WERI-Rb-1 (cell line): ENCODE measurements at regions not wholly inside any gene's neighbourhood (a gene's known extent, or its start where the extent isn't known, plus 50 kb on each side); places are given as distances from the start of the nearest gene placed in this dataset.

Experiments used
- DNase-seq: peaks from one replicate; pipeline ENCODE4 v3.0.0-alpha.2; 2020
- H3K27ac ChIP-seq: fragments of 250-450 bp; sonication (Bioruptor Pico); 2 replicates; pipeline ENCODE4 v1.5.1; 2020; ENCODE audit warnings: mild to moderate bottlenecking, moderate library complexity
- H3K27me3 ChIP-seq: fragments of 250-450 bp; sonication (Bioruptor Pico); 2 replicates; pipeline ENCODE4 v1.5.1; 2021; ENCODE audit warnings: mild to moderate bottlenecking, low read depth, moderate library complexity; ENCODE audit not compliant: insufficient read depth, severe bottlenecking
- H3K36me3 ChIP-seq: fragments of 250-450 bp; sonication (Bioruptor Pico); 2 replicates; pipeline ENCODE4 v1.5.1; 2020; ENCODE audit warnings: mild to moderate bottlenecking, moderate library complexity
- H3K4me3 ChIP-seq: 2 replicates; pipeline ENCODE4 v1.5.1; 2011; ENCODE audit warnings: low read depth, mild to moderate bottlenecking, control low read depth, low read length
- H3K9me3 ChIP-seq: fragments of 250-450 bp; sonication (Bioruptor Pico); 2 replicates; pipeline ENCODE4 v1.5.1; 2021; ENCODE audit warnings: mild to moderate bottlenecking, moderate library complexity; ENCODE audit not compliant: severe bottlenecking
- TF ChIP-seq, protein P1 (sequence below): IDR thresholded peaks from 2 replicates; pipeline ENCODE4 v1.5.1; 2011; ENCODE audit warnings: low read depth, mild to moderate bottlenecking, control low read depth, inconsistent platforms, low read length

GRCh38 chr6:62819640-62820039, 391.6 kb upstream of the FKBP1C start:
- no peaks in the 10 kb centered on the region for H3K27me3 ChIP-seq
- peaks cover 5% of the 10 kb centered on the region for H3K9me3 ChIP-seq
- no peak overlapping the region for H3K27ac ChIP-seq
- H3K36me3 ChIP-seq, result no peaks in the 10 kb centered on the region
- DNase-seq, result no peak
- H3K4me3 ChIP-seq, result no peak overlapping the region
- TF ChIP-seq, protein P1, sequence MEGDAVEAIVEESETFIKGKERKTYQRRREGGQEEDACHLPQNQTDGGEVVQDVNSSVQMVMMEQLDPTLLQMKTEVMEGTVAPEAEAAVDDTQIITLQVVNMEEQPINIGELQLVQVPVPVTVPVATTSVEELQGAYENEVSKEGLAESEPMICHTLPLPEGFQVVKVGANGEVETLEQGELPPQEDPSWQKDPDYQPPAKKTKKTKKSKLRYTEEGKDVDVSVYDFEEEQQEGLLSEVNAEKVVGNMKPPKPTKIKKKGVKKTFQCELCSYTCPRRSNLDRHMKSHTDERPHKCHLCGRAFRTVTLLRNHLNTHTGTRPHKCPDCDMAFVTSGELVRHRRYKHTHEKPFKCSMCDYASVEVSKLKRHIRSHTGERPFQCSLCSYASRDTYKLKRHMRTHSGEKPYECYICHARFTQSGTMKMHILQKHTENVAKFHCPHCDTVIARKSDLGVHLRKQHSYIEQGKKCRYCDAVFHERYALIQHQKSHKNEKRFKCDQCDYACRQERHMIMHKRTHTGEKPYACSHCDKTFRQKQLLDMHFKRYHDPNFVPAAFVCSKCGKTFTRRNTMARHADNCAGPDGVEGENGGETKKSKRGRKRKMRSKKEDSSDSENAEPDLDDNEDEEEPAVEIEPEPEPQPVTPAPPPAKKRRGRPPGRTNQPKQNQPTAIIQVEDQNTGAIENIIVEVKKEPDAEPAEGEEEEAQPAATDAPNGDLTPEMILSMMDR, result no peak

- Histone ChIP-seq H3K36me3 (no peaks in the 10 kb centered on the region), H3K4me3 (no peak overlapping the region), H3K27ac (no peak overlapping the region), H3K27me3 (no peaks in the 10 kb centered on the region), H3K9me3 (no peaks in the 10 kb centered on the region)
- TF ChIP-seq, protein P1, result no peak
- no peak for DNase-seq
Observed at GRCh38 chr6:62808565-62809293, 402.5 kb upstream of the FKBP1C start.

GRCh38 chr6:62805431-62805830, 405.8 kb upstream of the FKBP1C start:
- H3K36me3 ChIP-seq, result no peaks in the 10 kb centered on the region
- H3K27me3 ChIP-seq, result no peaks in the 10 kb centered on the region
- no peaks in the 10 kb centered on the region for H3K9me3 ChIP-seq
- TF ChIP-seq, protein P1, result no peak
- no peak for DNase-seq
- no peak overlapping the region for H3K4me3 ChIP-seq
- no peak overlapping the region for H3K27ac ChIP-seq

GRCh38 chr6:62803094-62803493, 408.2 kb upstream of the FKBP1C start:
- no peaks in the 10 kb centered on the region for H3K36me3 ChIP-seq
- H3K27me3 ChIP-seq, result no peaks in the 10 kb centered on the region
- no peak for DNase-seq
- TF ChIP-seq, protein P1, result no peak
- no peak overlapping the region for H3K27ac ChIP-seq
- no peaks in the 10 kb centered on the region for H3K9me3 ChIP-seq
- no peak overlapping the region for H3K4me3 ChIP-seq

GRCh38 chr6:62797190-62797589, 414.1 kb upstream of the FKBP1C start:
- H3K27me3 ChIP-seq, result no peaks in the 10 kb centered on the region
- TF ChIP-seq, protein P1, result no peak
- no peak overlapping the region for H3K27ac ChIP-seq
- no peak for DNase-seq
- no peak overlapping the region for H3K4me3 ChIP-seq
- H3K9me3 ChIP-seq, result no peaks in the 10 kb centered on the region
- H3K36me3 ChIP-seq, result no peaks in the 10 kb centered on the region
